ENCODE measurements at regions not wholly inside any gene's neighbourhood (a gene's known extent, or its start where the extent isn't known, plus 50 kb on each side); places are given as distances from the start of the nearest gene placed in this dataset.

DNA sequence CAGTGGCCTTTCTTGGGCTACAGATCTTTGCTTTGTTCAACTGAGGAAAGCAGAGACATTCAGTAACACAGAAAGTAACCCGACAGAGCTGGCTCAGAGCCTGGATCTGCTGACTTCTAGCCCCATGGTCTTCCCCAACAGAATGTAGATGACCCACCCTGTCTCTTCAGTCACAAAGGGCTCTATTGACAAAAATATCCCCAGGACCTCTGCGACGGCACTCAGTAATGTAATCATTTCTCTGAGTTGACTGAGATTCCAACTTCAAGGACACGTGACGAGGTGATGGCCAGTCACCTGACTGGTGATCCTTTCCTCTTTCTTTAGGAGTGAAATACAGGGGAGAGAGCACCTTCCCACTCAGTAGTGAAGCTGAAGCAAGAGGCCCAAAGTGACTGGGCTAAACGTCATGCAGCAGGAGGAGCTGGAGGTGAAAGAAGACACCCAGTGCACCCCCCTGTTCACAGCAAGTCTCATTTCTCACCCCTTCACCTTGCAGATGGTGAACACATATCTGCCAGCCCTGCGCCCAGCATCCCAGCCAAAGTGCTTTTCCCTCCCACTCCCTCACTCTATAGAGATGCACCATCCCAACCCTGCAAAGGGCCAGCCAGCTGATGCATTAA, 179.2 kb upstream of the EGLN3 start:
- DNase-seq (ENCODE audit: low read depth in 2 of 2) = no peak

DNA sequence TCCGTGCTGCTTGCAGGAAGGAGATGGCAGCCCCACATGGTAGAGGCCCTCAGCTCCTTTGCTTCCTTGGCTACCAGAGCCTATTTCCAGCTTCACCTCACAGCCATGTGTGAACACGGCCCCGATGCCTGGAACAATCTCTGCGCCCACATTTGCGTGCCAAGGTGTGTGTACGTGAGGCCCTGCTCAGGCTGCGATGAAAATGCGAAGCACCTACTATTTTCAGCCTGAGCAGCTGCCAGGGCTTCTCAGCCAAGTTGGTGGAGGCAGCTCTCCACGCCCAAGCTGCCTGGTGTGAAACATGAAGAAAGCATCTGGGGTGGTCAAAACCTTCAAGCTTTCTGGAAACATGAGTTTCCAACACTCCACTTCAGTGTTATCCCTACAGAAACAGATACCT, 177.8 kb upstream of the EGLN3 start:
- DNase-seq (ENCODE audit: low read depth in 2 of 2) = no peak

DNA sequence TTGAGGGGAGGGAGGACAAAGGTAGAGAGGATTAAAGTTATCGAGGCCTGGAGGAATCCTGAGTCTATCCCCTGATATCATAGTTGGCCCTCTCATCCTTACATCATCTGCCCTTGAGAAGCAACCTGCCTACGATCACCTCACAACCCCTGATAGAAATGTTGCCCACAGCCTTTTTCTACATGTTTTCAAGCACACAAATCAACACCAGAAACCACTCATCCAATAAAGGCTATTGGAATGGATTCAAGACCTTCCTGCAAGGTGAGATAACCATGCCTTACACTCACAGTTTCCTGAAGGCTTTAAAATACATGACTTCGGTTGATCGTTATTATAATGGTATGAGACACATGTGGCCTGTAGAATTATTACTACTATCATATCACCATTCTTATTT, 175.7 kb upstream of the EGLN3 start:
- DNase-seq (ENCODE audit: low read depth in 2 of 2) = no peak

DNA sequence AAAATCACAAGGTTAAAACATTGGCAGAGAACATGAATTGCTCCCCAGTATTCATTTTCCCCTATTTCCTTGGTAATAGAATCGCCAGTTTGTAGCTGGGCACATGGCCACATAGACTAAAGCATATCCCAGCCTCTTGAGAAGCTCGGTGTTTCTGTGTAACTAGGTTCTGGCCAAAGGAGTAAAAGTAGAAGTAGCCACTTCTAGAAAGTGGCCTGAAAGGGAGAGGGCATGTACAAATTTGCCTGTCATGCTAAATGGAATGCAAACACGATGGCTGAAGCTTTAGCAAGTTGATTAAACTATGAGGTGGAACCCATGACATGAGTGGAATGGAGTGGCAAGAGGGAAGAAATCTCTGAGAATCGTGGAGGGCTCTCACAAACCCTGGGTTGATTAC, 173.7 kb upstream of the EGLN3 start:
- DNase-seq (ENCODE audit: low read depth in 2 of 2) = no peak

DNA sequence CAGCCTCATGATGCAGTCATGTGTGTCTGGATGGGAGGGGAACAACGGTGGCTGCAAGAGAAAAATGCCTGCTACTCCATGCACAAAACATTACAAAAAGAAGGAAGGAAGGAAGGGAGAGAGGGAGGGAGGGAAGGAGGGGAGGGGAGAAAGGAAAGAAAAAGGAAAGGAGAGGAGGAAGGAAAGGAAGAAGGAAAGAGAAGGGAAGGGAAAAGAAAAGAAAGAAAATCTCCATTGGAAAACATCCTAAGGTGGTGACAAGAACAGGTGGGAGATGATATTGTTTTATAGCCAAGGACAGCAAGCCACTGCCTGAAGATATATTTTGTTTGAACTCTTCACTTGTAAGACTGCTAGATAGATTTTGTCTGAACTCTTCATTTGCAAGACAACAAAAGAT, 171.8 kb upstream of the EGLN3 start:
- no peak for DNase-seq (ENCODE audit: low read depth in 2 of 2)

DNA sequence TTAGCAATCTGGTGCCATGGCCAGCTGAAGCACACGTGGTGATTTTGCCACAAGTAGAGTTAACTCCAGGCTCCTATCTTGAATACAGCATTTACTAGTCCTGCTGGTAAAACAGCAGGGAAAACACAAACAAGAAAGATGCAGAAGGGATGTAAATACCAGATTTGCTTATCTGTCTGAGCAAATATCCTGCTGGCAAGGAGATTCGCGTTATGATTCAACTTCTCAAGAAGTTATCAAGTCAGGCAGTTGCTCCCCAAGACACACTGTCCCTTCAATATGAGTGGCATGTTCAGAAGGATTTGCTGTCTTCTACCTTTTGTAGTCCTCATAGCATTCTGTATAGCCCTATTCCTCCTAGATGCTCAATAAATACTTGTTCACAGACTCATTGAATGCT, 171.2 kb upstream of the EGLN3 start:
- DNase-seq (ENCODE audit: low read depth in 2 of 2) = no peak

DNA sequence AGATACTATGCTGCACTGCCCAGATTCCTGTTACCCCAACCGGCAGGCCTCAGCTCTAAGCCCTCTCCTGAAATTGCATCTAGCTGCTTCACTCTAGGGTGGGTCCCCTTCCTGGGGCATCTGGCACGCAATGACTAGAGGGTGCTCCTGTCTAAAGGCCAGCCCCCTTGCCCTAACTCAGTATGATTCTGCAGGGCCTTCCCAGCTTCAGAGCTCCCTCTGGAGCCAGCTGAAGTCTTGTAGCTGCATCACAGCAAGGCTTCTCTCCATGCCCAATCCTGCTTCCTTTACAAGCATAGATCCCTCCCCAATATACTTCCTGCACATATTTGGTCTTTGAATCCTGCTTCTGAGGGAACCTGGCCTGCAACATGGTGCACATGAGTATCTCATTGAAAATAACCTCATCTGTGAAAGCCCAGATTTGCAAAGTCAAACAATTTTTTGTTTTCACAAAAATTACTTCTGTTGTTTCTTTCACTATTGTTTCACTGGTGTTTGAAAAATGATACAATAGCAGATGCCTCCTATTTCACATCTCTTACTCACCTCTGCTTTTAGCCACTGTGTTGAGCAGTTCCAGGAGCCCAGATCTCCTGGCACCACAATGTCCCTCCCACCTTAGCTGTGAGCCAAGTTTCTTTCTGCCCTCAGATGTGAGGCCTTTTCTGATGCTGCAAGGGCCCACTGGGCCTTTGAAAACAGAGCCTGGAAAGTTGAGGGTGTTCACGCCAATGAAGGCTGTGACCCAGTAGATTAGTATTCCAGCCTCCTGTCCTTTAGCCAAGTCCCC, 169.5 kb upstream of the EGLN3 start:
- DNase-seq (ENCODE audit: low read depth in 2 of 2) = no peak

DNA sequence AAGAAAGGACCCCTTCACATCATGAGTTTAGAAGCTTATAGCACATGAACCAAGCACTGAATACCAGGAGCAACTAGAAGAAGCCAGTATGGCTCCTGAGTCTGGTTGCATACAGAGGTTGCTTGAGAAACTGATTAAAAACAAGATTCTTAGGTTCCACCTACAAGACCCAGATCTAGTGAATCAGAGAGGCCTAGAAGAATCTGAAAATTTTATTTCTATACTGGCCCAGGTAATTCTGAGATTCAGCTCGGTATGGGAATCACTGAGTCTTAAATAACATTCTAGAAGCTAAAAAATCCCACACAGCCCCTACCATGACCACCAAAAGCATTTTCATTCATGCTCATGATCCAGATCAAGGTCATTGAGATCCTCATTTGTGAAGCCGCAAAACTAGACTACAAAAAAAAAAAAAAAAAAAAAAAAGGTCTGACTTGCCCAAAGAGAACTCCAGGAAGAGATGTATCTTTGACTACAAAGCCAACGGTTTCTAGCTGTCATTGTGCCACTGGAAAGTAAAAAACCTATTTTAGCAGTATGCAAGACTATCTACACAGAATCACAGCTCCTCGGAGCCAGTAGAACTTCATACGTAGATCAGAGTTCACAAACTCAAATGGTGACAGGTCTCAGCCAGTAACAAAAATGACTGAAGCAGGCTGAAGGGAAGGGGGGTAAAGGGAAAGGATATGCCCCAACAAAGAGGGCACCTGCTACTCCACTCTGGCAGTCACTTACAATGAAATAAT, 168.4 kb upstream of the EGLN3 start:
- no peak for DNase-seq (ENCODE audit: low read depth in 2 of 2)

DNA sequence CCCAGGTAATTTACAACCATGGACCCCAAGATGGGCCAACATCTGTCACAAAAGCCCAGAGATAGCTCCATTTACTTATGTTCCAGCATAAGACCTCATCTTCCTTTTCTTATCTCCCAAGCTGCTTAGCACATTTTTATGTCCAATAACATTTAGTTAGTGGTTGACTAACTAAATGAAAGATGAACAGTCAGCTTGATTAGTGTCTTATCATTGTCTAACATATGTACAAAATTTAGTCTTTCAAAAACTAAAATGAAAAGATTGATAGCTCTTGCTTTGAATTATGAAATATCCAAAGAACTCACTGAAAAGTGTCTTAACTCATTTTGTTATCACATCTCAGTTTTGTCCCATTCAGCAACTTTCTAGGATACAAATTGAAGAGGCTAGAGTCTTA, 163.1 kb upstream of the EGLN3 start:
- DNase-seq (ENCODE audit: low read depth in 2 of 2) = no peak

DNA sequence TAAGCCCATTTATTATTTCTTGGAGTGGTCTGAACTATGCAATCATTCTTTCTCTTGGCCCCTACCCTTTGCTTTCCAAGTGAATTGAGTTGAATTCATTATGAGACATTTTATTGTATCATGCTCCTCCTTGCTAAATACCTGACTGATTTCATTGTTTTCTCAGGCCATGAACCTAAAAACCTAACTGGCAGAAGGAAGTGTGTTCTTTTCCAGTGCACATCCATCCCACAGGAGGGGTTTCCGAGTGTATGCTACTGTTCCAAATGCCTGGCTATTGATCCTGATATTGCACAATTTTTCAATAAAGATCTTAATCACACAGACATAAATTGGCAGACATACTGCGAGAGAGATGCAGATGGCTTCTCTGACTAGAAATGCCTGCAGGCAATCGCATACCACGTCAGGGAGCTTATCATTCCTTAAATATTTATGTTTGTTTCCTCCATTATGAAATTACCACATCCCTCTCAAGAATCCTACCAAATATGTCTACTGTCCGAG, 162.2 kb upstream of the EGLN3 start:
- DNase-seq (ENCODE audit: low read depth in 2 of 2) = no peak

DNA sequence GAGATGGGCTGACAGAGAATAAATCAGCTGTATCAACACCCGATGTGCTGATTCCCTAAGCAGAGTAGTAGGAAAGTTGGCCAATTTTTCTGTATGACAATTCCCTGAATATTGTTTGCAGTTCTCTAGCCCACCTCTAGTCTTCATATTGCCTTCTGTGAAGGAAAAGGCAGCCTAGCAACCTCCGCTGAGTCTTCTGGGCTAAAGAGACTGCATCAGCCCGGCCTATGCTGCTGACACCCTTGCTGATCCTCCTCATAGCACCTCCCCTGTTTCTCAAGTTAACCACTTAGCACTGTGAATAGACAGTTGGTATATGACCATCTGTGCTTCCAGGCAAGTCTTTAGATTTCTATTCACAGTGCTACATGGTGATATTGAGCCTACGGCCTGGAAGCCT, 161.1 kb upstream of the EGLN3 start:
- DNase-seq (ENCODE audit: low read depth in 2 of 2) = no peak

DNA sequence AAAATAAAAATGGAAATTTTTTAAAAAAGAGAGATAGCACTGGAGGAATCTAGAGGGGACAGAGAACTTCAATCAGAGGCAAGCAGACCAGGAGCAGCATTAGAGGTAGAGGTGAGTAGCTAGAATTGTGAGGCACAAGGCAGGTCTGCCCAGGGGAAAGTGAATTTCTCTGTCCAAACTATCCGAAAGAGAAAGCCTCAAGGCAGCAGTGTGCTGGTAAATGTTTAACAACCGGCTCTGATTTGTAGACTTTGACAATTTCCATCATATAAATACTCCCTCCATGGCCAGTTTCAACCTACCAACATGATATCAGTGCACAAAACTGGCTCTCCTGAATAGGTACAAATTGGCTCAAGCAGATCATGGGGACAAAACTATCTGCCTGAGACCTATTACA, 160.6 kb upstream of the EGLN3 start:
- DNase-seq (ENCODE audit: low read depth in 2 of 2) = no peak

DNA sequence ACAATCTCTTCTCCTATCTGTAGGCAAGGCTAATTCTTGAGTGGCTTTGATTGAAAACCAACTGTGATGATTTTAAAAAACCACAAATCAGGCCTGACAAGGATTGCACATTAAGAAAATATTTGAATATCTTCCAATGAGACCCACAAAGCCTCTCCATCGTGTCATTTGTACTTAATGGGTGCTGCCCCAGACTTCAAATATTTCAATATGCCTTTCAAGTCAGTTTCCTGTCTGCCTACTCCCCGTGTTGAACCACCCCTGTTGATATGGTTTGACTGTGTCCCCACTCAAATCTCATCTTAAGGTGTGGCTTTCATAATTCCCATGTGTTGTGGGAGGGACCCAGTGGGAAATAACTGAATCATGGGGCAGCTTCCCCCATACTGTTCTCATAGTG, 159.7 kb upstream of the EGLN3 start:
- no peak for DNase-seq (ENCODE audit: low read depth in 2 of 2)

DNA sequence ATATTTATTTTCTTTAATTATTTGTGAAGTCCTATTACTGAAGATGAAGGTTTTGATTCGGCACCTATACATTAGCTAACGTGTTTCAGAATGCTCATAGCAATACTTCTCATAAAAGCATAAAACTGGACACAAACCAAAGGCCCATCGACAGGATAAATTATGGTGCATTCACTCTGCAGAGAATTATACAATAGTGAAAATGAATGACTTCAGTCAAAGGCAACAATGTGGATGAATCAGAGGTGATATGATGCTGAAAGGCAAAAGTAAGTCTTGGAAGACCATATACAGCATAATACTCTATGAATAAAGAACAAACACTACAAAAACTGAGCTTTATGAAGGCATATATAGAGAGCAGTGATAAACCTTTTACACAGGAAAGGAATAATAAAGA, 156.6 kb upstream of the EGLN3 start:
- DNase-seq (ENCODE audit: low read depth in 2 of 2) = no peak

DNA sequence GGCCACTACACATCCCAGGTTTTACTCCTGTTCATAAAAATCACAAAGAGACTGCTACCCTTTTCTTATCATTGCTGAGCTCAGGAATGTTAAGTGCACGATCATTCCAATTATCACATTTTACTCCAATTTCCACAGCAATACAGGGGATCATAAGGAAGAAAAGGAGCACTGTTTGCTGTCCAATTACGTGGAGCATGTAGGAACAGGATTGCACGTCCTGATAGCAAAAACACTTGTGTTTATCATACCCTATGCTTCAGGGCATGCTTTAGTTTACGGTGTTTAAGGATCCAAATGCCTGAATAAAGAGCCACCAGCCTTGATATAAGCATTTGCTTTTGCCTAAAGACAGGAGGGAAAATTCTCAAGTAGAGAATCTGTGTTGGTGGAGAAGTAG, 155.4 kb upstream of the EGLN3 start:
- DNase-seq (ENCODE audit: low read depth in 2 of 2) = no peak

DNA sequence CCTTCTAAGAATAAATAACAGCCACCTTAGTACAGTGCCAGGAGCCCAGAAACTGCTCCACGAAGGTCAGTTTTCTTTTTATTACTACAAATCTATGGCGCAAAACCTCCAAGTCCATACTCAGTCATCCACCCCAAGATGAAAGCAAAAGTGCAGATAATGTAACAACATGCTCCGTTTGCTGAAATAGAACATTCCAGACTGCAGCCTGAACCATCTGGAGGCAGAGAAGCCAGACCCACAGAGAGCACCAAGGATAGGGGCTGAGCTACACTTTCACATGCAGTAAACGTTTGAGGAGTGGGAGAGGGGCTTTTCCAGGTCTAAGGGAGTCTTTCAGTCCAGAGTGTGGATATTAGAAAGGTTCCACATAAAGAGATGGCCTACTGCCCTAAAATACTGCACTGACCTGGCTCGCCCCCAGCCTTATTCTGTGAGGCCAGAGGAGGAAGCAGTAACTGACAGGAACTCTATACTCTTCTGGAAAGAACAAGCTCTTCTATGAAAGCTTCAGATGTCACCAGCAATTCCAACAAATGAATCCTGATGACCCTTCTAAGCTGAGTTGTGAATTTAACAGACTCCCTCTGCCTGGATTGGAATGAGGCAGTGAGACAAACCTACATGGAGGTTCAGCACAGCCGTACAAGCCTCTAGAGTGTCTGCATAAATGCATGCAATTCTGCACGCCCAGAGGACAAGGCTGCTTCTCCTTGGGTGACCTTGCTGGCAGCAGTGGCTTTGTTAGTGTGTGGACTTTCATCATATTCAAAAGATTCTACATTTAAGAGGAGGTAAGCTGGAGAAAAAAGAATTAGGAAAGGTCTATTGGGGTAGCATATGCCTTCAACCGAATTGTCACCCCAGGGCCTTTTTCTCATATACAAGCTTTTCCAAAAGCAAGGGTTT, 153.9 kb upstream of the EGLN3 start:
- no peak for DNase-seq (ENCODE audit: low read depth in 2 of 2)

DNA sequence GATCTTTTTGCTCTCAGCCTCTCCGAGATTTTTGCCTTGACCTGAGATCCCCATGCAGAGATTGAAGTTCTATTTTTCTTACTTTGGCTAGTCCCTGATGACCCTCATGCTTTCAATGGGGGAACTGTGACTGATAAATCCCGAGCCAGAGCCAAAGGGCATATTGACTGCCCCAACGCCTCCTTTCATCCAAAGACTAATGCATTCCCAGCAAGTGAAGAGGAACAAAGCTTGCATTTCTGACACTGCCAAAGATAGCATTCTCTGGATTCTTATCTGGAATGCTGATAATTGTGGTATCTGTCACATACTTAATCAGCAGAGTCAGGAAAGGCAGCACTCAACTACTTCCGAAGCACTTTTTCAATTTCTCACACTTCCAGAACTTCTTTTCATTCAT, 152.3 kb upstream of the EGLN3 start:
- DNase-seq (ENCODE audit: low read depth in 2 of 2) = no peak

DNA sequence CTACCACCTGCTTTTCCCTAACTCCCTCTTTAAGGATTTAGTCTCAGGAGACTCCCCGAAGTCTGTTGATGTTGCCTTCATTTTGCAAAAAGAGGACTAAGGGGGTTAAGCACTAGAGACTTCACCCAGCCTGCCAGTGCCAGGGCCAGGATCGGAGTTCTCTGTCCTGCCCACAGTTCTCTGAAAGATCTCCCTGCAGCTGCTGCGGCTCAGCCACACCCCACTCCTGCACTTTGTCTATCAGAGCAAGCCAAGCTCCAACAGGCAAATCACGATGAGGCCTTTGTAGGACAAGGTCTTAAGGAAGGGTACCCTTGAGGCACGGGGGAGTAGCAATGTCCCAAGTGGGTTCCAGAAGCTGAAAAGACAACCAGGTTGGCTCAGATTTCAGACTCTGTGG, 148.8 kb upstream of the EGLN3 start:
- no peak for DNase-seq (ENCODE audit: low read depth in 2 of 2)

DNA sequence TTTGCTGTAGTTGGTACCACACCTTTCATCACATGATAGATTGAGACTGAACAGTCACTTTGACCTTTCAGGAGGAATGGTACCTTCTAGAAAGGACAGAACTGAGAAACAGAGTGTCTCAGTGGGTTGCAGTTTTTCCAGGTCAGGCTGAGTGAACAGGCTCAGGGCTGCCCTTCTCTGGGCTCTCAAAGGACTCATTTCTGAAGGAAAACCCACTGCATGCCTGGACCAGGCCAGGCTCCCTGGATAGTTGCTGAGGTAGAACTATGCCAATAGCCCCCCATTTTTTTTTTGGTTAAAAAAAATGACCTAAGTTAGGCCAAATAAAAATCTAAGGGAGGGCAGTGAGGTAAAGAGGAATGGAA, 148.1 kb upstream of the EGLN3 start:
- DNase-seq (ENCODE audit: low read depth in 2 of 2) = no peak

DNA sequence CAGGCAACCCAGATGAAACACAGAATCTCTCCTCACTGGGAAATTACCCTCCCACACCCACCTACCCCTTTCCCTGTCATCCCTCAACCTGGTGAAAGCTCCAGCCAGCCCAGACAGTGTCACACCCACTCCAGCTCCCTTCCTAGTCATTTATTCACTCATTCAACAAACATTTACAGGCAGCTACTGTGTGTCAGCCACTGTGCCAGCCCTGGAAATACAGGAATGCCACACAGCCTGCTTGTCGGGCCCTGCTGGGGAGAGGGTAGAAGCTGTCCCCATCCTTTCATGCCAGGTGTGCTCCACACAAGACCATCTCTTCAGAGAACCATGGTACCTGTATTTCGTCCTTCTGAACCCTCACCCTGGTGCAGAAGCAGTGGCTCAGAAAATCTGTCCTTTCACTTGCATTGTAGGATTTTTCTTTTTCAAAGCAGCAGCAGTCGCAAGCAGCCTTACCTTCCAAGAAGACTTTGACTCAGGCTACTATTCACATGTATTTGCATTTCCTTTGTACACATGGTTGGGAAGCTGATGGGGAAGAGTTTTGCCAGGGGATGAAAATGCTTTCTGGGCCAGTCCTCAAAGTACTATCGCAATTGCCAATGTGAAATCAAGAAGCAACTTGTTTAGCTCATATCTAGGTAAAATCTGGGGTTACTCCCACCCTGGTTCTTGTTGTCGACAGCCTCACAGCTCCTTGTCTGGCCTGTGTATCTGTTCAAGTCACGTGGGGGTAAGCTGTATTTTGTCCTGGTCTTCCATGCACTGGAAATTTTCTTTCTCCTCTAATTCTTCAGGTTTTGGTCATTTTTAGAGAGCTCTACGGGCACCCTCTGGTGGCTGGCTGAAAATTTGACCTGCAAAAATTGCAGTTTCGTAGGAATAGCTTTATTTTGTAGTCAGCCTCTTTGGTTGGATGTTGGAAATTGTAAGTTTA, 147.4 kb upstream of the EGLN3 start:
- no peak for DNase-seq (ENCODE audit: low read depth in 2 of 2)

DNA sequence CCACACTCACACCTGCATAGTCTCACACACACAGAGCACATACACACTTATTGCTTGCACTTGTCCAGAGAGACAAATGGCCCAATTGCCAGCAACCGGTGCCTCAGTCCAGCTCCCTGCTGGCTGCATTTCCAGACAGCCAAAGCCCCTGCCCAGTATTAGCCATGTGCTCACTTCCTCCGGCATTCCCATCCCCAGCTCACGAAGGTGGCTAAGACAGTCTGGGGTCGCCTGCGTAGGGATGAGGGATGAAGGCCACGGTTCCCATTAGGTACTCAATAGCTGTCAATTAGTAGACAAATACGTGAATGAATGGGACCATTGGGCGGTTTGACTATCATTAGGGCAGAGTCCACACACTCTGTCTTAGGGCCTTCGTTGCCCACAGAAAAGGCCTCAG, 146.8 kb upstream of the EGLN3 start:
- DNase-seq (ENCODE audit: low read depth in 2 of 2) = no peak
